Natural killer cell (primary cell): ENCODE measurements at regions not wholly inside any gene's neighbourhood (a gene's known extent, or its start where the extent isn't known, plus 50 kb on each side); places are given as distances from the start of the nearest gene placed in this dataset.

Source experiments
- ATAC-seq, 3 donors: fragments of 150-1000 bp in 2 of 3; fragments of 200-7000 bp in 1 of 3; cut with Tn5 transposase; 1 replicate in 1 of 3; 2 replicates in 2 of 3; pipeline ENCODE4 v1.10.0; 2021; ENCODE audit warnings: mild to moderate bottlenecking in 2 of 3, moderate library complexity in 2 of 3
- DNase-seq, 2 donors: peaks; one replicate each; pipeline versions ENCODE4 v3.0.0 to v3.0.0-alpha.2; 2013 to 2021; ENCODE audit warnings: mixed read lengths in 1 of 2
- H3K27ac ChIP-seq: one replicate; pipeline ENCODE4 v1.5.1; 2013; ENCODE audit warnings: mild to moderate bottlenecking, low read length
- H3K27me3 ChIP-seq: one replicate; pipeline ENCODE4 v1.6.1; 2013; ENCODE audit warnings: low read length; ENCODE audit not compliant: control insufficient read depth, insufficient read depth
- H3K36me3 ChIP-seq: one replicate; pipeline ENCODE4 v1.6.1; 2013; ENCODE audit warnings: low read length; ENCODE audit not compliant: control insufficient read depth, insufficient read depth
- H3K4me1 ChIP-seq: one replicate; pipeline ENCODE4 v1.6.1; 2013; ENCODE audit warnings: low read length; ENCODE audit not compliant: control insufficient read depth, insufficient read depth
- H3K4me3 ChIP-seq: one replicate; pipeline ENCODE4 v1.5.1; 2013; ENCODE audit warnings: low read length
- H3K9me3 ChIP-seq: one replicate; pipeline ENCODE4 v1.6.1; 2013; ENCODE audit warnings: low read length; ENCODE audit not compliant: control insufficient read depth, insufficient read depth
- H3K27ac Mint-ChIP-seq, 2 donors: one replicate each; pipeline ENCODE4 v1.8.0; 2022; ENCODE audit warnings: mild to moderate bottlenecking in 2 of 2, mixed read lengths in 2 of 2, moderate library complexity in 1 of 2
- H3K27me3 Mint-ChIP-seq, 2 donors: one replicate each; pipeline ENCODE4 v1.8.0; 2022; ENCODE audit warnings: low read depth in 2 of 2, mixed read lengths in 2 of 2
- H3K36me3 Mint-ChIP-seq: one replicate; pipeline ENCODE4 v1.8.0; 2022; ENCODE audit warnings: mixed read lengths
- H3K4me1 Mint-ChIP-seq, 2 donors: one replicate each; pipeline ENCODE4 v1.8.0; 2022; ENCODE audit warnings: mixed read lengths in 2 of 2
- H3K4me3 Mint-ChIP-seq: one replicate; pipeline ENCODE4 v1.8.0; 2022; ENCODE audit warnings: mild to moderate bottlenecking, moderate library complexity, mixed read lengths
- H3K9me3 Mint-ChIP-seq, 2 donors: one replicate each; pipeline ENCODE4 v1.8.0; 2022; ENCODE audit warnings: mixed read lengths in 2 of 2
- CTCF ChIP-seq: fragments of 200-600 bp; IDR thresholded peaks from one replicate; pipeline ENCODE4 v1.8.0; 2022; ENCODE audit warnings: antibody characterized with exemption
- WGBS: methylation state at CpG from one replicate; pipeline ENCODE4 v1.1.7; 2013; ENCODE audit warnings: missing lambda C conversion rate; ENCODE audit not compliant: insufficient coverage; 5-methylcytosine and 5-hydroxymethylcytosine counted together
- intact Hi-C: fragments of 100-400 bp; cut with micrococcal nuclease; formaldehyde crosslinking; loops from one replicate; pipeline ENCODE4 v1.14.2; 2022

- ATAC-seq (no peak), DNase-seq (no peak)
- Histone ChIP-seq H3K9me3 (peaks cover 2% of the 10 kb centered on the region), H3K27me3 (no peaks in the 10 kb centered on the region), H3K4me3 (no peak overlapping the region), H3K4me1 (no peaks in the 10 kb centered on the region), H3K36me3 (no peaks in the 10 kb centered on the region), H3K27ac (no peak overlapping the region)
- no peak overlapping the region for H3K4me3 Mint-ChIP-seq
- WGBS: 68% methylated on average over 5 of the region's 6 CpGs
- no peaks in the 10 kb centered on the region for H3K27me3 Mint-ChIP-seq
- TF ChIP-seq CTCF: no peak
- H3K4me1 Mint-ChIP-seq: no peaks in the 10 kb centered on the region
- intact Hi-C loops: no loop called here
- H3K9me3 Mint-ChIP-seq: peaks cover 13 to 22% of the 10 kb centered on the region in 2 donors
- H3K36me3 Mint-ChIP-seq: no peaks in the 10 kb centered on the region
- no peak overlapping the region for H3K27ac Mint-ChIP-seq
Observed at GRCh38 chr4:19379191-19379708, 872.5 kb upstream of the SLIT2 start.

- H3K4me3 Mint-ChIP-seq: no peak overlapping the region
- H3K27me3 Mint-ChIP-seq: no peaks in the 10 kb centered on the region
- peaks cover 10 to 11% of the 10 kb centered on the region in 2 donors for H3K9me3 Mint-ChIP-seq
- 91% methylated on average over 1 of the region's 2 CpGs for WGBS
- no peaks in the 10 kb centered on the region for H3K27me3 ChIP-seq
- intact Hi-C loops: no loop called here
- H3K4me1 Mint-ChIP-seq: no peaks in the 10 kb centered on the region
- no peak for DNase-seq
- no peak for TF ChIP-seq CTCF
- no peaks in the 10 kb centered on the region for H3K4me1 ChIP-seq
- no peak overlapping the region for H3K27ac ChIP-seq
- no peak overlapping the region for H3K4me3 ChIP-seq
- H3K36me3 ChIP-seq: no peaks in the 10 kb centered on the region
- no peak for ATAC-seq
- H3K9me3 ChIP-seq: no peaks in the 10 kb centered on the region
- H3K27ac Mint-ChIP-seq: no peak overlapping the region
- H3K36me3 Mint-ChIP-seq: no peaks in the 10 kb centered on the region
Observed at GRCh38 chr4:19375931-19376330, 875.8 kb upstream of the SLIT2 start.

GRCh38 chr4:19375136-19375804, 876.4 kb upstream of the SLIT2 start:
- H3K36me3 Mint-ChIP-seq: no peaks in the 10 kb centered on the region
- no peak overlapping the region for H3K27ac ChIP-seq
- H3K4me3 Mint-ChIP-seq: no peak overlapping the region
- no peak overlapping the region for H3K4me3 ChIP-seq
- no peak for TF ChIP-seq CTCF
- no peaks in the 10 kb centered on the region for H3K27me3 Mint-ChIP-seq
- no peaks in the 10 kb centered on the region for H3K36me3 ChIP-seq
- no peaks in the 10 kb centered on the region for H3K27me3 ChIP-seq
- H3K9me3 ChIP-seq: no peaks in the 10 kb centered on the region
- peaks cover 7 to 9% of the 10 kb centered on the region in 2 donors for H3K9me3 Mint-ChIP-seq
- H3K27ac Mint-ChIP-seq: no peak overlapping the region
- no peaks in the 10 kb centered on the region for H3K4me1 Mint-ChIP-seq
- no peak for DNase-seq
- H3K4me1 ChIP-seq: no peaks in the 10 kb centered on the region
- WGBS: 87% methylated on average over 4 of the region's 4 CpGs
- intact Hi-C loops: no loop called here
- no peak for ATAC-seq

GRCh38 chr4:19372390-19372789, 879.3 kb upstream of the SLIT2 start:
- H3K4me3 ChIP-seq: no peak overlapping the region
- H3K9me3 Mint-ChIP-seq: peaks cover 11 to 13% of the 10 kb centered on the region in 2 donors
- H3K4me1 ChIP-seq: no peaks in the 10 kb centered on the region
- WGBS: 100% methylated on average over 2 of the region's 2 CpGs
- no peak overlapping the region for H3K4me3 Mint-ChIP-seq
- H3K27ac ChIP-seq: no peak overlapping the region
- H3K9me3 ChIP-seq: no peaks in the 10 kb centered on the region
- no peak for TF ChIP-seq CTCF
- no peak overlapping the region for H3K27ac Mint-ChIP-seq
- no peaks in the 10 kb centered on the region for H3K36me3 ChIP-seq
- H3K27me3 ChIP-seq: no peaks in the 10 kb centered on the region
- ATAC-seq: no peak
- no peaks in the 10 kb centered on the region for H3K27me3 Mint-ChIP-seq
- intact Hi-C loops: no loop called here
- no peaks in the 10 kb centered on the region for H3K4me1 Mint-ChIP-seq
- no peaks in the 10 kb centered on the region for H3K36me3 Mint-ChIP-seq
- no peak for DNase-seq
